NCI-H510A (cell line): ENCODE measurements at regions not wholly inside any gene's neighbourhood (a gene's known extent, or its start where the extent isn't known, plus 50 kb on each side); places are given as distances from the start of the nearest gene placed in this dataset.

Source experiments
- DNase-seq: peaks from one replicate; lab custom pipeline; 2025; lab: John Stamatoyannopoulos, UW

DNA sequence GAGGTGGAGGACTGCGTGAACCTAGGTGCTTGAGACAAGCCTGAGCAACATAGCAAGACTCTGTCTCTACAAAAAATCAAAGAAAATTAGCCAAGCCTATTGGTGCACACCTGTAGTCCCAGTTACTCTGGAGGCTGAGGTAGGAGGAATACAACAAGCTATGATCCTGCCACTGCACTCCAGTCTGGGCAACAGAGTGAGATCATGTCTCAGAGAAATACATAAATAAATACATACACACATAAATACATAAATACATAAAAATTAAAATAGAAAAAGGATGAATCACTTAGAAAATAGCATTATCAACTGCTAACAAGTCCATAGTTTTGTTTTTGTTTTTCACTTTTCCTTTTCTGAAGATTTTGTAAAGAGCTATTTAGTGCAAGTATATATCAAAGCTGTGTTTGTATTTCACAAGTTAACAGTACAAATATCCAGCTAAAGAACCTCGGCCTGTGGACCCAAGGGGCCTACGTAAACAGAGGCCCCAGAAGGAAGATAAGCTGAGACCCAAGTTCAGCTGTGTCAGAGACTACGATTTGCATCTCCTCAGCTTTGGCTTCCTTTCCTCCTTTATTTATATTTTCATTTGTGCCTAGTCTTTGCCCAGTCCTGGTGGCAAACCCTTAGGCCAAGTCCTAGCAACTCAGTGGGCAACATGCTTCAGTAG, 67.1 kb upstream of the ROBO2 start:
- no peak for DNase-seq

GRCh38 chr3:76976996-76977395, 62.9 kb upstream of the ROBO2 start:
- no peak for DNase-seq

- DNase-seq = no peak
These were observed 54.3 kb upstream of the ROBO2 start for GRCh38 chr3:76985645-76986044.

DNA sequence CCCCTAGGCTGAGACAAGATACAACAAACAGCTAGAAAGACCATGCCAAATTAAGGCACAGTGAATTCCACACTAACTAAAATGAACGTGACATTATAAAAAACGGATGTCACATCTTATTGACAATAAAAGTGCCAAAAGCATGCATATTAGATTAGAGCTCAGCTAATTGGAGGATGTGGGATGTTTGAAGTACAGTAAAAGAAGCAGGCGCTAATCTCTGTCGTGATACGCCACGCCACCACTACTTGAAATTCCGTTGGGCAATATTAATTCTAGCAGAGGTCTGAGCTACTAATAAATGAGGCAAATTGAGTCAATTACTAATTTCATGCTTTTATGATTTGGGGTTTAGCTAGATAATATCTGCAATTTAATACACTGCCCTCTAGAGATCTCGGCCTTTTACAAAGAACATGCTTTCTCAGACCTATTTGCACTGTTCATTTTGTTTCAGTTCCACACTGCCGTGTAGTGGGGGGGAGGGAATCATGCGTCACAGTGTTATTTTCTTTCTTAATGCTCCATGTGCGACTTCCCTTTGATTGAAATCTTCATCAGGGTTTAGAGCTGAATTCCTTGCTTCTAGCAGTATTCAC, 52.9 kb upstream of the ROBO2 start:
- no peak for DNase-seq
